BLaER1 (cell line): ENCODE measurements at regions not wholly inside any gene's neighbourhood (a gene's known extent, or its start where the extent isn't known, plus 50 kb on each side); places are given as distances from the start of the nearest gene placed in this dataset.

Source experiments
- H3K27ac ChIP-seq: shearing (Covaris generic); formaldehyde crosslinking; 2 replicates; pipeline ENCODE4 v1.8.1; 2022
- H3K27me3 ChIP-seq: shearing (Covaris generic); formaldehyde crosslinking; 2 replicates; pipeline ENCODE4 v1.8.1; 2022
- H3K36me3 ChIP-seq: shearing (Covaris generic); formaldehyde crosslinking; 2 replicates; pipeline ENCODE4 v1.8.1; 2022
- H3K4me1 ChIP-seq: shearing (Covaris generic); formaldehyde crosslinking; 2 replicates; pipeline ENCODE4 v1.8.1; 2022
- H3K4me2 ChIP-seq: shearing (Covaris generic); formaldehyde crosslinking; 2 replicates; pipeline ENCODE4 v1.8.1; 2022
- H3K4me3 ChIP-seq: shearing (Covaris generic); formaldehyde crosslinking; 2 replicates; pipeline ENCODE4 v1.8.1; 2022
- H3K9ac ChIP-seq: shearing (Covaris generic); formaldehyde crosslinking; 2 replicates; pipeline ENCODE4 v1.8.1; 2022
- H3K9me3 ChIP-seq: shearing (Covaris generic); formaldehyde crosslinking; 2 replicates; pipeline ENCODE4 v1.8.1; 2022
- H4K20me1 ChIP-seq: shearing (Covaris generic); formaldehyde crosslinking; 2 replicates; pipeline ENCODE4 v1.8.1; 2022
- Cebpa-rat ChIP-seq: shearing (Covaris generic); IDR thresholded peaks from 2 replicates; pipeline ENCODE4 v1.8.1; 2022

GRCh38 chr1:57860325-57860724, 436.5 kb upstream of the DAB1 start:
- Histone ChIP-seq H3K27me3 (no peaks in the 10 kb centered on the region), H3K9ac (no peak overlapping the region), H3K4me1 (peaks cover 6% of the 10 kb centered on the region), H4K20me1 (no peaks in the 10 kb centered on the region), H3K36me3 (no peaks in the 10 kb centered on the region), H3K4me2 (no peak overlapping the region), H3K4me3 (no peak overlapping the region), H3K27ac (no peak overlapping the region), H3K9me3 (no peaks in the 10 kb centered on the region)
- TF ChIP-seq Cebpa-rat = no peak

DNA sequence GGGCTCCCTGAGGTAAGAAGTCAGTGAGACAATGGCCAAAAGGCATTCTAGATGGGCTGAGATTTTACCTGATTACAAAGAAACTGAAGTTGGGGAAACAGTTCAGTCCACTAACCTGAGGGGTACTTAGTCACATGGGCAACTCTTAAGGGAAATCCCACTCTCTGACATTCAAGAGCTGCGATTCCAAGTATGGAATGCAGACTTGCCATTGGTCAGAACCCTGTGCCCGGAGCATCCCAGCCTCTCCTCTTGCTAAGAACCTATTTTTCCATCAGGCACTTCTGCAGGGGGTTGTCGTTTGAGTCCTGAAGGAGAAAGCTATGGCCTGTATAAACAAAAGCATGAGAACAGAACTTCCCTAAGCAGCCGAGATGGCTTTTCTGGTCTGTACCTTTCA, 434.9 kb upstream of the DAB1 start:
- H3K27ac ChIP-seq = no peak overlapping the region

DNA sequence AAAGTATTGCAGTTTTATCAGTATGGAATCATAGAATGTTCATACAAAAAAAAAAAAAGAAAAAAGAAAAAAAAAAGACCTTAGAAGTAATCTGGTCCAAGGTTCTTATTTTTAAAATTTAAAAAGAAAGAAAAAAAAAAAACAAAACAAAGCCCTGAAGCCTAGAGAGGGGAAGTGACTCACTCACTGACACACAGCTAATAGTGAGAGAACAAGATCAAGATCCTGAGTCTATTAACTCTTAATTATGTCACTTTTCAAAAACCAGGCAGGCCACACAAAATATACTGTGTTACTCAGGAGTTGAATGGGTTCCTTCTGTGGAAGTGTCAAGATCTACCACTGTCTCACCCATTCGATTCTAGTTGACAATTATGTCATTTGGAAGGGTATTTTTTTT, 433.9 kb upstream of the DAB1 start:
- H3K9ac ChIP-seq = no peak overlapping the region
- H3K4me1 ChIP-seq = no peaks in the 10 kb centered on the region
- no peak overlapping the region for H3K4me2 ChIP-seq
- H3K36me3 ChIP-seq = no peaks in the 10 kb centered on the region
- no peaks in the 10 kb centered on the region for H3K27me3 ChIP-seq
- no peak overlapping the region for H3K27ac ChIP-seq
- no peaks in the 10 kb centered on the region for H3K9me3 ChIP-seq
- TF ChIP-seq Cebpa-rat = no peak
- H4K20me1 ChIP-seq = no peaks in the 10 kb centered on the region
- H3K4me3 ChIP-seq = no peak overlapping the region

More for the DNA sequence above, 434.9 kb upstream of the DAB1 start:
- H3K9ac ChIP-seq = no peak overlapping the region
- H3K36me3 ChIP-seq = no peaks in the 10 kb centered on the region
- no peak overlapping the region for H3K4me2 ChIP-seq
- TF ChIP-seq Cebpa-rat = no peak
- no peaks in the 10 kb centered on the region for H3K27me3 ChIP-seq
- no peak overlapping the region for H3K4me3 ChIP-seq
- H4K20me1 ChIP-seq = no peaks in the 10 kb centered on the region
- no peaks in the 10 kb centered on the region for H3K9me3 ChIP-seq
- no peaks in the 10 kb centered on the region for H3K4me1 ChIP-seq

- Histone ChIP-seq H3K9ac (no peak overlapping the region), H3K4me3 (no peak overlapping the region), H3K4me1 (no peaks in the 10 kb centered on the region), H3K27ac (no peak overlapping the region), H3K36me3 (no peaks in the 10 kb centered on the region), H3K9me3 (no peaks in the 10 kb centered on the region), H3K4me2 (no peak overlapping the region), H3K27me3 (no peaks in the 10 kb centered on the region), H4K20me1 (no peaks in the 10 kb centered on the region)
- TF ChIP-seq Cebpa-rat = no peak
Observed at GRCh38 chr1:57854436-57854835, 430.6 kb upstream of the DAB1 start.

DNA sequence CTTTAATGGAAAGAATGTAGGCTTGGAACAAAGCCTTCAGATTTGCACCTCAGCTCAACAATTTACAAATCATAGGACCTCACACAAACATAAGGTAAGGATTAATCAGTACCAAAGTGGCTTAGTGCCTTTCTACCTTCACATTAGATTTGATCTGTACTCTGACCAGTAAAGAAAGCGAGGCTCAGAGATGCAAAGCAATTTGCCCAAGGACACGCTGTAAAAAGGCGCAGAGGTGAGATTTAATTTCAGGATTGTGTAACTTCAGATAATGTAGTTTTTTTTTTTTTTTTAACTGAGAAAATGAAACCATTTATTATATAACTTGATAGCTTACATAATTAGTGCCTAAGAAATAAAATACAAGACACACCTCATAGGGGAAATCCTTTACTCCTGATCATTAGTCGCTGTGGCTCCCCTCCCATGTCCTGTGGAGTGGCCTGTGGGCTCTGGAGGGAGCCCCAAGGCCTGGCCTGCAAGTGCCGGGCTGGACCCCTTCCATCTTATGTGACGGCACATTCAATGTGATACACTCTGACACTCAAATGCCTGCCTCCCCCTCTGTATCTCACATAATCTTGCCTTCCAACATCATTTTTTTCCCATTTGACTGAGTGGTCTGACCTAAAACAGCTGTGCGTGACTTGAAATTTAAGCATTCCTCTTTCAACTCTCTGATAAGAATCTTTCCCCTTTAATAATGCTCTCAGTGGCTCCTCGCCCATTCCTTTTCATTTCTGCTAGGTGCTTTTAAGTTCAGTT, 426.5 kb upstream of the DAB1 start:
- no peak overlapping the region for H3K4me3 ChIP-seq
- TF ChIP-seq Cebpa-rat = no peak
- peaks cover 6% of the 10 kb centered on the region for H3K9me3 ChIP-seq
- no peak overlapping the region for H3K9ac ChIP-seq
- H3K27me3 ChIP-seq = no peaks in the 10 kb centered on the region
- no peaks in the 10 kb centered on the region for H3K4me1 ChIP-seq
- no peak overlapping the region for H3K27ac ChIP-seq
- H3K36me3 ChIP-seq = no peaks in the 10 kb centered on the region
- no peak overlapping the region for H3K4me2 ChIP-seq
- no peaks in the 10 kb centered on the region for H4K20me1 ChIP-seq

DNA sequence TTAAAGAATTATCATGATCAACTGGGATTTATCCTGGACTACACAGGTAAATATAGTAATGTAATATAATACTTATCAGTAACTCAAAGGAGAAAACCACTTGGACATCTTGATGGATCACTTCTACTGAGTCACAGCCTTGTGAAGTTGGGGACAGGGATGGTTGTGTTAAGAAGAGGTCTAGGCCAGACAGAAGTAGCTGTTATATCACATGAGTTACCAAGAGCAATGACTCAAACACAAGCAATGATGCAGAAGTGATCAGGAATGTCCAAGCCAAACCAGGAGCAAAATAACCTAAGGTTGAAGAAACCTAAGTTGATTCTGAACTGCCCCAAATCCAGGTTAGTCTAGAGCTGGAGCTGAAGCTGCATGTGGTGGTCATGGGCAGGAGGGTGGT, 424.5 kb upstream of the DAB1 start:
- H3K9me3 ChIP-seq = peaks cover 11% of the 10 kb centered on the region
- H3K36me3 ChIP-seq = no peaks in the 10 kb centered on the region
- no peak overlapping the region for H3K27ac ChIP-seq
- no peaks in the 10 kb centered on the region for H3K27me3 ChIP-seq
- no peak overlapping the region for H3K9ac ChIP-seq
- no peak for TF ChIP-seq Cebpa-rat
- no peak overlapping the region for H3K4me2 ChIP-seq
- no peak overlapping the region for H3K4me3 ChIP-seq
- H3K4me1 ChIP-seq = no peaks in the 10 kb centered on the region
- no peaks in the 10 kb centered on the region for H4K20me1 ChIP-seq

GRCh38 chr1:57845041-57845440, 421.2 kb upstream of the DAB1 start:
- Histone ChIP-seq H3K4me3 (no peak overlapping the region), H3K36me3 (no peaks in the 10 kb centered on the region), H3K4me2 (no peak overlapping the region), H3K9me3 (peaks cover 41% of the 10 kb centered on the region), H3K27ac (no peak overlapping the region), H3K4me1 (no peaks in the 10 kb centered on the region), H3K27me3 (no peaks in the 10 kb centered on the region), H4K20me1 (no peaks in the 10 kb centered on the region), H3K9ac (no peak overlapping the region)
- TF ChIP-seq Cebpa-rat = no peak

DNA sequence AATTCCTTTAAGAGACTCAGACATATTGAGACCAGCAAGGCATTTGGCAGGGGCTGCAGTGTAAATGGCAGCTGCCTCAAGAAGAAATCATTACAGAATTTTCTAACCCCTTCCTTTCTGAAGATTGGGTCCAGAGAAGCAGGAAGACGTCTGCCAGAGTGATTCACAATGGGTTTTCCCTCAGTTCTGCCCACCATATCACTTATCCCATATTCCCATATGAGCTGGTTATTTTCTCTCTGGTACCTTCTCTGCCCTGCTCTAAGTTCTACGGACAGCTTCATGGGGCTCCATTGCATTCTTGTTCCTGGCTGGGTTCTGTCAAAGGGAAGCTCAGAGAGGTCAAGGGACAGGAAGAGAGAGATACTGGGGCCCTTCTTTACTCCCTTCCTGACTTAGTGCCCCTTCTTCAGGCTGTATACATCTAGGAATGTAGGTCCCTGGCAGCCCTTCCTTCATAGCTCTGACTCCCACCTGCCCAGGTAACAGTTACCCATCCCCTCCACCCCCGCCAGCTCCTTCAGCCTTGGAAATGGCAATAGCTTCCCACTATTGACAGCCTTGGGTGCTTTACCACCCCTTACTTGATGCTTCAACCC, 420.6 kb upstream of the DAB1 start:
- TF ChIP-seq Cebpa-rat = no peak
- H3K9me3 ChIP-seq = peaks cover 46% of the 10 kb centered on the region
- H3K27ac ChIP-seq = no peak overlapping the region
- H3K36me3 ChIP-seq = no peaks in the 10 kb centered on the region
- no peaks in the 10 kb centered on the region for H4K20me1 ChIP-seq
- no peak overlapping the region for H3K4me3 ChIP-seq
- H3K4me2 ChIP-seq = no peak overlapping the region
- H3K9ac ChIP-seq = no peak overlapping the region
- H3K4me1 ChIP-seq = no peaks in the 10 kb centered on the region
- no peaks in the 10 kb centered on the region for H3K27me3 ChIP-seq

- no peak overlapping the region for H3K27ac ChIP-seq
- H4K20me1 ChIP-seq = no peaks in the 10 kb centered on the region
Observed at GRCh38 chr1:57843760-57844159, 419.9 kb upstream of the DAB1 start.

GRCh38 chr1:57839526-57839925, 415.7 kb upstream of the DAB1 start:
- H3K36me3 ChIP-seq = no peaks in the 10 kb centered on the region
- H3K4me1 ChIP-seq = no peaks in the 10 kb centered on the region
- H4K20me1 ChIP-seq = no peaks in the 10 kb centered on the region
- H3K4me3 ChIP-seq = no peak overlapping the region
- TF ChIP-seq Cebpa-rat = no peak
- H3K27ac ChIP-seq = no peak overlapping the region
- no peak overlapping the region for H3K9ac ChIP-seq
- H3K4me2 ChIP-seq = no peak overlapping the region
- peaks cover 41% of the 10 kb centered on the region for H3K9me3 ChIP-seq
- no peaks in the 10 kb centered on the region for H3K27me3 ChIP-seq

More at GRCh38 chr1:57843760-57844159, 419.9 kb upstream of the DAB1 start:
- Histone ChIP-seq H3K36me3 (no peaks in the 10 kb centered on the region), H3K4me1 (no peaks in the 10 kb centered on the region), H3K9me3 (peaks cover 48% of the 10 kb centered on the region), H3K4me3 (no peak overlapping the region), H3K4me2 (no peak overlapping the region), H3K9ac (no peak overlapping the region), H3K27me3 (no peaks in the 10 kb centered on the region)
- TF ChIP-seq Cebpa-rat = no peak
